Stimulated activated naive CD8-positive, alpha-beta T cell treated with anti-CD3 and anti-CD28 coated beads, Interleukin-15, Interleukin-2, amounts not matched to agents 100 U/mL and 50 U/mL, for 24 hours (primary cell): ENCODE measurements at regions not wholly inside any gene's neighbourhood (a gene's known extent, or its start where the extent isn't known, plus 50 kb on each side); places are given as distances from the start of the nearest gene placed in this dataset.

Experiments
- ATAC-seq: fragments of 150-1000 bp; cut with Tn5 transposase; one replicate; pipeline ENCODE4 v1.10.0; 2021
- DNase-seq: peaks from one replicate; pipeline ENCODE4 v3.0.0; 2021

DNA sequence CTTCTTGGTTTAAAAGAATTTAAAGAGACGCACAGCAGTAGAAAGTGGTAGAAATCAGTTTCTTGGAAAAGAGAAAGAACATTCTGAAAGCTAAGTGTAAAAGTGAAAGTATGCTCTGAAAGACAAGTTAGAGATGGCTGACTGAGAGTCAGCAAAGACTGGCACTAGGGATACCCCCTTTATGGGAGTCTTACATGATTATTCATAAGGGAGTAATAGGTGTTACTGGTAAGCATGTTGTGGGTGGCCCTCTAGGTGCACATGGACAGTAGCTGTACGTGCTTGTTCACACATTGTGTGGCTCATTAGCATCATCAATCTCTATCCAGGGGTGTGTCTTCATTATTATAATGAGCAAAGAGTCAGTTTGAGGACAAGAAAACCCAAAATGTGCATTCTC is 816.2 kb downstream of the CBLN2 start:
- no peak for DNase-seq
- no peak for ATAC-seq

DNA sequence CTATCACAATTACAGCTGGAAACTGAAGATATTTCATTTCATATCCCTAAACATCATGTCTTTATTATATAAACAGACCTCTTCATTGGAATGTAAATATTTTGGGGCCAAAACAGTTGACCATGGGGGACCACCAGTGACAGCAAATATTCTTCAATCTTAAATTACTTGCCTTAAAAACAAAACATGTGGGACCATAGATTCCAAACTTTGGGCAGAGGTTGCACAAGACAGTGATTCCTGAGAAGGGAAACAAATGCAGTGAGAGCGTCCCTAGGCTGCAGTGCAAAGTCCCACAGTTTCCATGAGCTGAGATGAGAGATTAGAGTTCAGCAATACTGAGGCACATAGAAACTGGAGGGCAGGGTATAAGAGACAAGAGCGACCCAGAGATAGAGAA is 818.9 kb downstream of the CBLN2 start:
- ATAC-seq (no peak), DNase-seq (no peak)

DNA sequence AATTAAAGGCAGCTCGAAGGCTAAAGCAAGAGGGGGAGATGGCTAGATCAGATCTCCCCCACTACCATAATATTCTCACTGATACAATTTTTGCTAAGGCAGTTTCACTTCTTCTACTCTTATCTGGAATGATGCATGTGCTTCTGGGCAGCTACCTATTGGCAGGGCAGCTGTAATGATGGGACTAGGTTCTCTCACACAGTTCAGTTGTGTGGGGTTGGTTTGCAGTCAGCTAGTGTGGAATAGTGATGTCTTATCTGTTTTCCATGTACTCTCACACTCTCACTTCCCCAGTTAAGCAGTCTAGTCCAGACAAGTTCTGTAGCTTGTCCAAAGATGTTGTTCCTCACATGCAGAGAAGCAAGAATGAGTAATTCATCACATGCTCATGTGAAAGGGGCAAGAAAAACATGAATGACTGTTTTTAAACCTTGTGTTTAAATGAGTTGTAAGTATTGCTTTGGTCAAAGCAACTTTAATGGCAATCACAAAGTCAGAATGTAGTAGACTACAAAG is 836.1 kb downstream of the CBLN2 start:
- ATAC-seq (no peak), DNase-seq (no peak)

DNA sequence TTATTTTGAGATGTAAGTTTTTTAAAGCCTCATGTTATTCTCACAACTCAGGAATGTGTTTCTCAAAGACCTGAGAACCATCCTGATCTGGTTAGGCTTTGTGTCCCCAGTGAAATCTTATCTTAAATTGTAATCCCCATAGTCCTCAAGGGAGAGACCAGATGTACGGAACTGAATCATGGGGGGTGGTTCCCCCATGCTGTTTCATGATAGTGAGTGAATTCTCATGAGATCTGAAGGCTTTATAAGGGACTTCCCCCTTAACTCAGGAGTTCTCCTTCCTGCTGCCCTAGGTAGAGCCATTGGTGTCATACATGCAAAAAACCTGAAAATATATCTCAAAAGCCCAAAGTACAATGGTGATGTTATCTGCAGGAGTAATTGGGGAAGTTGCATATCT is 836.7 kb downstream of the CBLN2 start:
- no peak for ATAC-seq
- no peak for DNase-seq

DNA sequence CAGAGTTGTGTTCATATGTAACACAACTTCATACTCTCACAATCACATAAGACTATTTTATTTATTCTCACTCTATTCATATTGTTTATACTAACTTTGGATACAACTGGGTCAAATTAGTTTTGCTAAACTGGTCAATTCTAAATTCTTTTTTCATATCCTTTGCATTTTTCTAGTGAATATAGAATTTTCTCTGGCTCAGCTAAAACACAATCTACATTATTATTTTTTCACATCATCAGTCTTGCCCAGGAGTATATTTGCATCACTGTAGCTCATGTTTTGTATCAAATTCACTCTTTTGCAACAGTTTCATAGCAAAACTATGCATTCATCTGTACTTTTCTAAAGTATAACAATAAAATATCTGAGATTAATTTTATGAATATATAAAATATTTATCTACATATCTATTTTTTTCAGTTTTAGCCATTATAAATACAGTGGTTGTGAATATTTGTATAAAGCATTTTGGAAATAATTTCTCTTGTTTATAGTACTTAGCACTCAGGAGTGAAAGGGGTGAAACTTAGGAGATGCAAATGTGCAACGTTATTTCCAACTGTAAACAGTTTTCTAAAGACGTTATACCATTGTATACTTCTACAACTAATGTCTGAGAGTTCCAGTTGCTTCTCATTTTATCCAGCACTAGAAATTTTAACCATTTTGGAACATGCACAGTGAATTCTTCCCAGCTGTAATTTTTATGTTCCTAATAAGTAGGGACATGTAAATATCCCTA is 854.6 kb downstream of the CBLN2 start:
- no peak for DNase-seq

DNA sequence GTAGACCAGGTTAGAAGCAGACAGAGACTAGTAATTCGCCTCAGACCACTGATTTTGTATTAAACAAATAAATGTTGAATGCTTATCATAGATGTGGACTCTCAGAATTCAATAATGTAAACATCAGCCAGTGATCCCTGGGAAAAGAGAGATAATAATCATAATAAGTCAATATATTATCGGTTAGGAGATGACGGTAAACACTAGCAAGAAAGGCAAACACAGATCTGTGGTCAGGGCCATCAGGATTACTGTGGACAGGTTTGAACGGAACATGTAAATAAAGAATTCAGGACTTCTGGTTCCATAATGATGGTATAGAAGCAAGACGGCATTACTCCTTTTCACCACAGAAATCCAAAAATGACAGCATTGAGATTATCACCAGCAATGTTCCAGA is 861.6 kb downstream of the CBLN2 start:
- ATAC-seq: no peak
- no peak for DNase-seq

More for the DNA sequence above, 854.6 kb downstream of the CBLN2 start:
- ATAC-seq: no peak

DNA sequence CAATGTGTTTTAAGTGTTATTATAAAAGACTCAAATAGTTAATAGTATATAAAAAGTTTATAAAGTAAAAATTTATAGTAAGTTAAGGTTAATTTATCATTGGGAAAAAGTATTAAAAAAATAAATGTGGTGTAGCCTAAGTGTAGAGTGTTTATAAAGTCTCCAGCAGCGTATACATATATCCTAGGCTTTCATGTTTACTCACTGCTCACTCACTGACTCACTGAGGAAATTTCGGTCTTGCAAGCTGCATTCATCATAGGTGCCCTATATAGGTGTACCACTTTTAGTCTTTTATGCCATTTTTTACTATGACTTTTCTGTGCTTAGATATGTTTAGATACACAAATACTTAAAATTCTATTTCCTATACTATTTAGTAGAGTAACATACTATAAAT is 866.0 kb downstream of the CBLN2 start:
- DNase-seq (no peak), ATAC-seq (no peak)

DNA sequence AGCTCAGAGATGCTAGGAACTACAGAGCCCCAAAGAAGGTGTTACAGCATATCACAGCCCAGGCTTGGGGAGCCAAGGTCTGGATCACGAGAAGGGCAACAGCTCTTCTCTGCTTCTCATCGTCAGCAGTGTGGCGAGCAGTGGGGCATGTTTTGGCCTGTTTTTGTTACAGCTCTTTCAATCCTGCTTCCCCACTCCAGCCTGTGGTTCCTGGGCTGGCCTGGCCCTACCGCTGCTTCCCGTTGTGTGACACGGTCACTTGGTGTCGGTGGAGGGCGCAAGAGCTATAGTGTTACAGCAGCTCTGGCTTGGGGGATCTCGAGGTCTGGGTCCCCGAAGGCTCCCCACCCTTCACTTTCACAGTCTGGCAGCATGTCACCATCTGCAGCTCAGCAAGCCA is 870.2 kb downstream of the CBLN2 start:
- ATAC-seq: no peak
- DNase-seq: no peak

DNA sequence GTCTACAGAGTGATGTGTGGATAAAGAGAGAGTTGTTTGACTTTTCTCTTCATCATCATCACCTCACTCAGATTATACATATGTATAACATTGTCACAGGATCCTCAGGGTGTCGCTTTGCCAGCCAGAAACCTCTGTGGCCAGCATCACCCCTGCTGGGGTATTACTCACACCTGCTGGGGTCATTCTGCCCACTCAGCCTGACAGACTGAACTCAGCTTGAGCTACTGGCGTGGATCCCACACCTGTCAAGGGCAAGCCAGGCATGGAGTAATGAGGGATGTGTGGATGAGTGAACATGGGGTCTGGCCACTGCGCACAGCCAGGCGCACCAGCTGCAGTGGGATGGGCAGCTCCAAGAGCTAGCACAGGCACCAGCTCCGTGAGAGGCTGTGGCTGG is 870.6 kb downstream of the CBLN2 start:
- DNase-seq (no peak), ATAC-seq (no peak)

DNA sequence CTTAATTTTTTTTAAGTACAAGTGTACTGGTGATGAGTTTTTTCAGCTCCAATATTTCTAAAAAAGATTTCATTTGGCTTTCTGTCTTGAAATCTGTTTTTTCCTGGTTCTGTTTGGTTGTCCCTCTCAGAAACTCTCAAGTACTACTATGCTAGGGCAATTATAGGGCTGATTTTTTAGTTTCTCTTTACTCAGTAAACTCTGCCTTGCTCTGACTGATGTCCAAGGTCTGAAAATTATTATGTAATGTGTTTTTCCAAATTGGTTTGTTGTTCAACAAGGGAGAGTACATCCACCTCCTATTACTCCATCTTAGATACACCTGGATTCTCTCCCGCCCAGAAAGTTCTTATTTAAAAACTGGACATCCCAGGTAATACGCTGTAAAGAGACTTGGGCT is 877.7 kb downstream of the CBLN2 start:
- ATAC-seq (no peak), DNase-seq (no peak)

DNA sequence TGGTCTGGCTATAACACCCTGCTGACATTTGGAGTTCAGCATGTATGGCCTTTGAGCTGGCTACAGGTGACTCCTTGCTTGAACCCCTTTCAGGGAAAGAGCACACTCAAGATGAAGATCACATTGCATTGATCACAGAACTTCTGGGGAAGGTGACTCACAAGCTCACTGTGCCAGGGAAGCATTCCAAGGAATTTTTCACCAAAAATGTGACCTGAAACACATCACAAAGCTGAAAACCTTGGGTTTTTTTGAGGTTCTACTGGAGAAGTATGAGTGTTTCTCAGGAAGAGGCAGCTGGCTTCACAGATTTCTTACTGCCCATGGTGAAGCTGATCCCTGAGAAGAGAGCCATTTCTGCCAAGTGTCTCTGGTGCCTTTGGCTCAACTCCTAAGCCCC is 879.0 kb downstream of the CBLN2 start:
- DNase-seq (no peak), ATAC-seq (no peak)

DNA sequence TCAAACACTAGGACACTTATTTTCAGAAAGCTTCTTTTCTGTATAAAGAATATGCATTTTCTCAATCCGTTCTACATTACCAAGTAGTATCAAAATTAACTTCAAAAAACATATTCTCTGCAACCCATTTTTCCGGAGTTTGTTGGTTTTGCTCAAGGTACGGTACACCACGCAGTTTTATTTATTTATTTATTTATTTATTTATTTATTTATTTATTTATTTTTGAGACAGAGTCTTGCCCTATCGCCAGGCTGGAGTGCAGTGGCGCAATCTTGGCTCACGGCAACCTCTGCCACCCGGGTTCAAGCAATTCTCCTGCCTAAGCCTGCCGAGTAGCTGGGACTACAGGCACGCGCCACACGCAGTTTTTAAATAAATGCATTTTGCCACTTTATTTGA is 900.3 kb downstream of the CBLN2 start:
- ATAC-seq: no peak
- no peak for DNase-seq

DNA sequence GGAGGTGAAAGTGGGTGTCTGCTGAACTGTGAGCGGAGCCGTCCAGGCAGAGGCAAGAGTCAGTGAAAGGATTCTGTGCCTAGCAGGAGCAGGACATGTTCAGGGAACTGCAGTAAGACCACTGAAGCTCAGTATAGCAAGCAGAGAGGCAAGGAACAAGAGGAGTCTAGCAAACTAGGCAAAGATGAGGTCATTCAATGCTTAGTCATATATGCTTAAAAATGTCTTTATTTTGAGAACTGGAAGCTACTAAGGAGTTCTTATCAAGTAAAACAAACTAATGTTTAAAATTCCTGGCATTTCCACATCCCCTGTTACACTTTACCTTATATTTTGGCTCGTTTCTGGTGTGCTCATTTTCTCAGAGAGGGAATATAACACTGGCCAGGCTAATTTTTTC is 913.4 kb downstream of the CBLN2 start:
- DNase-seq: no peak
- no peak for ATAC-seq

DNA sequence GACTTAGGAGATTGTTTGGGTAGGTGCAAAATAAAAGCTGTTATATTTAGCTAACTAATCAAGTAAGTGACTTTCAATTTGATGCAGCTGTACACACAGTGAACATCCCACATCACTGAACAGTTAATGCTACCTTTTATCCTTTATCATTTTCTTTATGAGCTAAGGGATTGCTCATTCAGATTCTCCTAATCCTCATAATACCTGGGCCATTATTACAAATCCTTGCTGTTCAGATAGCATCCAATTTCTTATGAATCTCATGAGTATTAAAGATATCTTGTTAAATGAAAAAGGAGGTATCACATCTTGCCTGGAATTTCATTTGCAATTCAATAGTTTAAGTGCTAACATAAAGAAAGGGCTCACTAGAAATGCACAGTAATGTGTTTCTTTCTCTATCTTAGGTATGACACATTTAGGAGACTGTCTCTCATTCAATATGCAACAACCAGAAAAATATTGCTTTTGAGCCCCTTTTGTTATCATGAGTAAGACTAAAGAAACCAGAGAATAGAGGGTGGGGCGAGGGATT is 918.5 kb downstream of the CBLN2 start:
- DNase-seq (no peak), ATAC-seq (no peak)

DNA sequence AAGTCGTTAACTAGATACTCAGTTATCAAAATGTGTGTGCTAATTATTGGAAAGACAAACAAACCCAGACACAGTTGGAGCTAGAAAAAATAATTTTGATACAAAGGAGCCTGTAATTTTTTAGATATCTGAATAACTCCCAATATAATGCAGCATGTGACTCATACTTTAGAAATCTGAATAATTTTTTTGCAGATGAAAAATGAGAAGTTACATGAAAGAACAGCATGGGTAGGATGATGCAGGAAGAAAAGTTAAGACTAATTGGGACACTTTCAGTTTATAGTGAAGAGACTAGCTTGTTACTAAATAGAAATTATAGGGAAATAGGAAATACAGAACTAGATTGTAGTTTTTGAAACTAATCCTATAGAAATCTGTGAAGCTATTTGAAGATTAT is 945.8 kb downstream of the CBLN2 start:
- ATAC-seq (no peak), DNase-seq (no peak)

DNA sequence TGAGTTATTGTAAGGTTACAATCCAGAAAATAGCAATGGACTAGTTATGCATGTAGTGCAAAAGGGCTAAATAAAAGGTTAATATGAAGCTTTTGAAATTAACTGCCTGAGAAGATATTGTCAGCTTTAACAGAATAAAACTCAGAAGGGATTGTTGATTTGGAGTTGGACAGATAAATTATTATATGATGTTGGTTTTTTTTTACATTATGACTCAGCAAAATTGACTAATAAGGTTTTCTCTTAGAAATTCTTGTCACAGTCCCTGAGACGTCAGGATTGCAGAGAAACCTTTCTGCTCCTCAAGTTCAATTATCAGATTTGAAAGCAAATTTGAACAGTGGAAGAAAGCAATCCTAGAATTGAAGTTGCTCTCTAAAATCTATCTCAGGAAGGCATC is 946.9 kb downstream of the CBLN2 start:
- DNase-seq (no peak), ATAC-seq (no peak)

DNA sequence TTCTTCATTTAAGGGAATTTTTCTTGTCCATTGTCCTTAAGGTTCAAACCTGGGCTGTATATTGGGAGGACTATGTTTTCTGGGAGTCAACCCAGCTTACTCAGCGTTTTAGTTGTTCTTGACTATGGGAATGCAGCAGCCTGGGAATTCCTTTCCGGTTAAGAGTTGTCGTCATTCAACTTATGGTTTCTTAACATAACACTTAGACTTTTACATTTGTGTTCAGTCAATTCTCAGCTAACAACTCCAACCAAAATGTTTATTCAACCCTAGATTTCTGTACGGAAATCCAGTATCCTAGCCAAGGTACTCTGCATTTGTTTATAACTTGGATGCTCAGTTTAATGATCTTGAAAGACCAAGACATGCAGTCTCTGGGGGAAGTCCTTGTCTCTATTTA is 960.9 kb downstream of the CBLN2 start:
- ATAC-seq: no peak

DNA sequence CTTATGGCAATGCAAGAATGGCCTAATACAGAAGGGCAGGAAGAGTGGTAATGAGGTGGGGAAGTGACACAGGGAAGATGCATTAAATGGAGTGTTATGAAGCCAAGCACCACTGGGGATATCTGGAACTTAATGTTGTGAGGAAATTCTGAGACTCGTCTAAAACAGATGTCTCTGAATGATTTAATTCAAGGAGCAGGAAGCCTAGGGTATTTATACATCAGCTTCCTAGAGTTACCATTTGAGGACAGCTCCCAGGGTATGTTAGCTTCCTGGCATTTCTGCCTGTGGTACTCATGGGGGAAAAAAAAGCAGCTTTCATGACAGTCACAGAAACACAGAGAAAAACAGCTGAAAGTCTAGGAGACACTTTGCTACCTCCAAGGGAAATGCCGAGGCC is 989.5 kb downstream of the CBLN2 start:
- ATAC-seq (no peak), DNase-seq (no peak)

More for the DNA sequence above, 960.9 kb downstream of the CBLN2 start:
- DNase-seq: no peak

DNA sequence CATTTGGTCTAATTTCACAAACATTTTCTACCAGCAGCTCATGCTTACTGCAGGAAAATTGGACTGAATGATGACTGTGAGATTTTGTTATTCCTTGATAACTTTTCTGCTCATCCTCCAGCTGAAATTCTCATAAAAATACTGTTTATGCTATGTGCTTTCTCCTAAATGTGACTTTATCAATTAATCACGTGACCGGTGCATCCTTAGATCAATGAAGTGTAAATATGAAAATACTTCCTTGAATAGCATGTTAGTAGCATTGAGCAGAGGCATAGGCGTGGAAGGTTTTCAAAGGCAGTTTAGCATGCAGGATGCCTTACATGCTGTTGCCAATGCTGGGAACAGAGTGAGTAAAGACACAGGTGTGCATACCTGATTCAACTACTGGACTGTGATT is 1002.5 kb downstream of the CBLN2 start:
- DNase-seq: no peak
- no peak for ATAC-seq

DNA sequence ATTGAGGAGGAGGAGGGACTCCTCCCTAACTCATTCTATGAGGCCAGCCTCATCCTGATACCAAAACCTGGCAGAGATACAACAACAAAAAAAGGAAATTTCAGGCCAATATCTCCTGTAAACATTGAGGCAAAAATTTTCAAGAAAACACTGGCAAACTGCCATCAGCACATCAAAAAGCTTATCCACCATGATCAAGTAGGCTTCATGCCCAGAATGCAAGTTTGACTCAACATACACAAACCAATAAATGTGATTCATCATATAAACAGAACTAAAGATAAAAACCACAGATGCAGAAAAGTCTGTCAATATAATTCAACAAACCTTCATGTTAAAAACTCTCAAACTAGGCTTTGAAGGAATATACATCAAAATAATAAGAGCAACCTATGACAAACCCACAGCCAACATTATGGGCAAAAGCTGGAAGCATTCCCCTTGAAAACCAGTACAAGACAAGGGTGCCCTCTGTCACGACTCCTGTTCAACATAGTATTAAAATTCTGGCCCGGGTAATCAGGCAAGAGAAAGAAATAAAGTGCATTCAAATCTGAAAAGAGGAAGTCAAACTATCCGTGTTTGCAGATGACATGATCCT is 1014.3 kb downstream of the CBLN2 start:
- no peak for DNase-seq
- no peak for ATAC-seq

DNA sequence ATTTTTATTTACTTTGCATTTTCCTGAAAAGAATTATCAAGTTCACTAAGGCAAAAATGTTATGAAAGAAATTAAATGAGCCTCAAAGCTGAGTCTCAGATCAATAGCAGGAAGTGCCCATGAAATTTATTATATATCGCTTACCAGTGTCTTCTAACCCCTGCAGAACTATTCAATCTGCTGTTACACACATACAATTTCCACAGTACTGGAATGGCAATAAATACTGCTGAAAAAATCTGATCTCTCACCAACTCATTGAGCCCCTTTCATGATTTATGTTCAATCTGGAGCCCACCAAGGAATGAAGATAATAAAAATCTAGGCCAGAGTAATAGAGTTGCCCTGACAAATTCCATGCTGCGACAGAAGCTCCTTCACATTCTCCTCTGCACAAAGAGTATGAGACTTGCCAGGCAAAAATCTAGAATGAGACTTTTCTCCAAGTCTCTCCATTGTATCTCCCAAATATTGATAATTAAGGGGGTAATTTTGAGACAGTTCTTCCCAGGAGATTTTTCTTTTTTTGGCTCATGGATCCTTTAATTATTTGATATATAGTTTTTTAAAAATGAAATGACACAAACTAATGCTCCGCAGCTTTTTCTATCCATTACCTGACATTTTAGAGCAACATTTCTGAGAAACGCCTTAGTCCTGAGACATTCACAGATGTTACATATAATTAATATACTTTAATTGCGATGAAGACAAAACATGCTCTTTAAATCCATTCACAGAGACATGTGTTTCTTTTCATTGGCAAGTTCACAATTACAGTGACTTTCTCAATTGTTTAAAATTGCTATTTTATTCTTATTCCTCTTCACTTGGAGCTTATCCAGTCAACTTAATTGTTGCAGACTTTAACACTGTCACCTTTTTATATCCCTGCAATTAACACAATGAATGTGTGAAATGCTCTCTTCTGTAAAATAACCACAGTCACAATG is 1020.4 kb downstream of the CBLN2 start:
- ATAC-seq: no peak
- DNase-seq: no peak

DNA sequence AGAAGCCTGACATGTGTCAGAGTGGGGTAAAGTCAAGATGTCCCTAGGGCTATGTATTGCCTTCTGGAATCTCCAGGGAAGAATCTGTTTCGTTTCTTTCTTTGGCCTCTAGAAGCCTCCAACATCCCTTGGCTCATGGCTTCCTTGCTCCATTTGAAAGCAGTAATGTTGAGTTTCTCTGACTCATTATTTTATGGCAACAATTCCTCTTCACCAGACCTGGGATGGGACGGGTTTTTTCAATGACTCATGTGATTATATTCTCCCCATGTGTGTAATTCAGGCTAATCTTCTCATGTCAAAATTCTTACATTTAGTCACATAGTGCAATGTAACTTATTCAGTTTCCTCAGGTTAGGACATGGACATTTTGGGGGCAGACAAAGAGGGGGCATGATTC is 1038.6 kb downstream of the CBLN2 start:
- no peak for DNase-seq
- ATAC-seq: no peak

DNA sequence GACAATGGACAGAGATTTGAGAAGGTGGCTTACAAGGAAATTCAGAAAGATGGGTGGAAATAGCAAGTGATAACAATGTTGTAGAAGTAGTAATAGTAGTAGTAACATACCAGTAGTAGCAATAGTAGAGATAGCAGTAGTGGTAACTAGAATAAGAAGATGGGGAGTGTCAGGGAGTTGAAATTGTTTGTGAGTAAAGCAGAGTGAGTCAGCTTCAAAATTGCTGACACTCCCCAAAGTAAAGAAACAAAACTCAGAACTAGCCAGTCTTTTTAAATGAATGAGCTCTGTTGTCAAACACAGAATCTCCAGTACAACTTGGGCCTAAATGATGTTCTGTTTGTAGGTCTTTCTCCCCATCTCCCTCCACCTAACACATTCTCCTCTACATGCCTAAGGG is 1040.9 kb downstream of the CBLN2 start:
- no peak for ATAC-seq

More for the DNA sequence above, 1040.9 kb downstream of the CBLN2 start:
- no peak for DNase-seq
